C4-2B (cell line): ENCODE measurements at regions not wholly inside any gene's neighbourhood (a gene's known extent, or its start where the extent isn't known, plus 50 kb on each side); places are given as distances from the start of the nearest gene placed in this dataset.

Source experiments
- CTCF ChIP-seq: fragments of 450-650 bp; conservative IDR thresholded peaks from 2 replicates; pipeline ENCODE4 v1.5.1; 2017; ENCODE audit warnings: mild to moderate bottlenecking
- ZFX ChIP-seq: fragments of 450-650 bp; IDR thresholded peaks from 2 replicates; pipeline ENCODE4 v1.6.1; 2017

DNA sequence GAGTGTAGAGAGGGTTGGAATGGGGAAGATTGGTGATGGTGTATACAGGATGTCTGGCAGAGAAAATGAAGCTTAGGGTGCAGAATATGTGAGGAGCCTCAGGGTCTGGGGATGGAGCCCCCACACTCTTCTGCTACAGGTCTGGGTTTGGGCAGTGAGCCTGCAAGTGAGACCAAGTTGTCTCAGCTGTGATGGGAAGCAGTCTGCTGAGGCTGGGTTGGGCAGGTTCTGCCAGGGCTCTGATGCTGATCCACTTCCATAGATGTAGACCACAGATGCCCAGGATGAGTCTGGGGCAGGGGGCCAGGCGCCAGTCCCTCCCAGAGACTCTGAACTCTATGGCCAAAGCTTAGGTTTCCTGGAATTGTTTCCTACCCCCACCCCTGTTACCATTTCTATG, 516.9 kb downstream of the PTPRU start:
- no peak for TF ChIP-seq CTCF
- TF ChIP-seq ZFX = no peak
